ENCODE measurements at regions not wholly inside any gene's neighbourhood (a gene's known extent, or its start where the extent isn't known, plus 50 kb on each side); places are given as distances from the start of the nearest gene placed in this dataset.
A peak's percentile ranks its signal among the peaks of the same experiment; 100 is the strongest.

DNA sequence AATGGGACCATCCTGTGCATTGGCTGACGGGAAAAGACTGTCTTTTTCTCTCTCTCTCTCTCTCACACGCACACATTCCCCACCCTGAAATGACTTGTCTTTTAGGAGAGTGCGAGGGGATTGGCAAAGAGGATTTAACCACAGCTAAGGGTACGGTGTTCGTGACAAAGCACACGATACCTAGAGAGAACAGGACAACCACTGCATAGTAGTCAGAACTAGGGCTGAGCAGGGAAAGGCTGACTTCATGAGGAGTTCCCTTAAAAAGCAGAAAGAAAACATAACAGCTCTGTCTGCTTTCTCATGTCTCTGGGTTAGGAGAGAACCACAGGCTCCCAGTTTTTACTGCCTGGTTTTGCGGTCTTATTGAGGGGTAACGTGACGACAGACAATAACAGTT lies 742.8 kb upstream of the SOX9 start:
- Histone ChIP-seq H4K91ac (replicated peaks; ENCODE audit: insufficient read length, low read length) (no peak overlapping the region), H3K79me2 (ENCODE audit: control insufficient read depth in 1 of 2, insufficient read depth in 2 of 2, low read length in 2 of 2) (no peaks in the 10 kb centered on the region), H2BK12ac (ENCODE audit: low read depth, low read length) (no peak overlapping the region), H3K4me1 (replicated peaks in 1 of 4; ENCODE audit: control insufficient read depth in 3 of 4, insufficient read depth in 4 of 4, low read length in 3 of 4) (no peaks in the 10 kb centered on the region), H3K36me3 (ENCODE audit: control insufficient read depth in 2 of 4, insufficient read depth in 4 of 4, low read length in 3 of 4) (no peaks in the 10 kb centered on the region), H2BK20ac (ENCODE audit: low read length) (no peak overlapping the region), H3K9me3 (ENCODE audit: insufficient read depth in 2 of 2, low read depth in 1 of 2, low read length in 1 of 2) (peaks cover 2 to 4% of the 10 kb centered on the region in 2 experiments; a peak in 1 of 4 replicates), H3K27ac (ENCODE audit: low read depth, low read length) (no peak overlapping the region), H3K27me3 (replicated peaks in 1 of 4; ENCODE audit: control insufficient read depth in 3 of 4, extremely low read depth in 1 of 4, insufficient read depth in 3 of 4, low read length in 3 of 4) (no peaks in the 10 kb centered on the region), H2AK5ac (ENCODE audit: low read depth, low read length) (no peak overlapping the region), H3K23me2 (ENCODE audit: low read depth, low read length) (no peaks in the 10 kb centered on the region), H3K23ac (ENCODE audit: insufficient read length) (no peak overlapping the region), H3K4ac (replicated peaks; ENCODE audit: insufficient read length, low read depth, low read length) (no peak overlapping the region), H2BK5ac (ENCODE audit: low read depth, low read length) (no peak overlapping the region), H3K14ac (ENCODE audit: insufficient read length) (no peak overlapping the region), H3K79me1 (ENCODE audit: low read depth, low read length) (no peaks in the 10 kb centered on the region), H2AFZ (ENCODE audit: low read length) (0 out of 2 replicates have a peak overlapping the region, but pooled peaks have one; percentile 19), H4K5ac (ENCODE audit: insufficient read length, low read depth, low read length) (no peak overlapping the region), H4K20me1 (replicated peaks in 1 of 2; ENCODE audit: control insufficient read depth in 1 of 2, insufficient read depth in 2 of 2, low read length in 2 of 2) (no peaks in the 10 kb centered on the region), H3K56ac (replicated peaks; ENCODE audit: insufficient read length, low read depth, low read length) (no peak overlapping the region), H4K8ac (ENCODE audit: extremely low read depth, insufficient read depth, low read length) (no peak overlapping the region), H2BK120ac (replicated peaks; ENCODE audit: low read depth, low read length) (no peak overlapping the region), H3K9ac (replicated peaks in 1 of 4; ENCODE audit: extremely low read depth in 1 of 4, low read depth in 3 of 4, low read length in 3 of 4) (no peak overlapping the region), H3K18ac (ENCODE audit: extremely low read depth, low read length) (0 out of 2 replicates have a peak overlapping the region, but pooled peaks have one; percentile 11), H2BK15ac (ENCODE audit: low read length) (no peak overlapping the region), H3K4me3 (ENCODE audit: extremely low read depth in 1 of 4, insufficient read depth in 2 of 4, low read depth in 3 of 4, low read length in 4 of 4) (no peak overlapping the region), H3K4me2 (ENCODE audit: insufficient read depth in 1 of 2, low read depth in 2 of 2, low read length in 2 of 2) (no peak overlapping the region)
- FAIRE-seq (no peak), DNase-seq (ENCODE audit: low read depth in 1 of 2, low spot score in 2 of 2) (no peak)
- CTCF ChIA-PET (ENCODE audit: partially characterized antibody), result interaction anchor here (0.7 kb wide), 1 partner anchor 289 kb away, joined by 3 read pairs; no protein-coding TSS in a partner anchor
- TF ChIP-seq BACH1 (IDR thresholded peaks at IDR 0.05; ENCODE audit: low read length) (no peak), POLR2A (IDR thresholded peaks at IDR 0.05; ENCODE audit: control extremely low read depth in 1 of 2, low read depth in 2 of 2, low read length in 2 of 2) (no peak), HDAC2 (IDR thresholded peaks at IDR 0.05; ENCODE audit: borderline replicate concordance in 1 of 2, low read depth in 2 of 2, low read length in 2 of 2) (no peak), RBBP5 (IDR thresholded peaks at IDR 0.05; ENCODE audit: borderline replicate concordance, low read depth, low read length) (no peak)
- WGBS, 2 experiments (ENCODE audit: extremely low coverage in 1 of 2, insufficient coverage in 1 of 2, insufficient read length in 1 of 2, insufficient replicate concordance in 2 of 2, low coverage in 1 of 2, low lambda C conversion rate in 2 of 2, missing lambda C conversion rate in 1 of 2), result 84% methylated on average over 9 of the region's 9 CpGs; no CpG with 5 or more reads in 1 of the 2 experiments
- POLR2A ChIA-PET (ENCODE audit: partially characterized antibody), result no interaction called here
